ENCODE measurements at regions not wholly inside any gene's neighbourhood (a gene's known extent, or its start where the extent isn't known, plus 50 kb on each side); places are given as distances from the start of the nearest gene placed in this dataset.

DNA sequence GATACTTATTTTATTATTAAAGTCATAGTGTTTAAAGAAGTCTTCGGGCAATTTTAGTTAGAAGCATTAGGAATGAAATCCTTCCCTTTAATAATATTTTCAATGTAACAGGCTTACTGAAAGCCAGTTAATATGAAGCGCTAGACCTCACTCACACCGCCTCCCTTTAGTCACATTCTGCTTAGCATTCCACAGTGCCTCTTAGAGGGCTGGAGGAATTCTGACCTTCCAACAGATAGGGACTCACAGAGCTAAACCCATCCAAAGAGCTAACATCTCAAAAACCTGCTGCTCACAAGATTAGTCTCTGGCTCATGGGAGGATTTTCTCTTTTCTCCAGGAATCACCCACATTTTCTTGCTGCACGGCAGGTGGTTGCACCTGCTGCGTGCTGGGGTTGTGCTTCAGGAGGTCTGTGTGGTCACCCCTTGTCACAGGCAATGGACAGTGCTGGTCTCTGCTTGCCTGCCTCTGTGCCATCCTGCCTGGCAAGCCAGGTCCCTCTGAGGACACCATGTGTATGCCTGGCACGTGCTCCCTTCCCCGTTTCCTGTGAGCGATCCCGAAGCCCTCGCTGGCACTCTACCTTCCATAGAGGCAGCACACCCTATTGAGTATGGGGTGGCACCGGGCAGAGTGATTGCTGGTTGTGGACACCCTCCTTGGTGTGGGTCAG, 91.8 kb downstream of the KLF6 start:
- H4K20me1 ChIP-seq (ENCODE audit: insufficient read depth, low read length): no peaks in the 10 kb centered on the region
- H3K4me2 ChIP-seq (ENCODE audit: low read depth, low read length): no peak overlapping the region
- H3K23ac ChIP-seq (ENCODE audit: low read depth, low read length): no peak overlapping the region; the same call in 1 of the 2 replicates
- no peak overlapping the region for H2AFZ ChIP-seq (replicated peaks; ENCODE audit: low read length, poor library complexity)
- ChIA-PET POLR2A (ENCODE audit: unreplicated experiment) (no interaction called here), CTCF (no interaction called here)
- H4K91ac ChIP-seq (ENCODE audit: insufficient read depth, low read depth, low read length): no peak overlapping the region
- H3K79me1 ChIP-seq (ENCODE audit: low read depth in 1 of 2, low read length in 2 of 2): no peaks in the 10 kb centered on the region
- no peak overlapping the region for H3K9ac ChIP-seq (ENCODE audit: low read depth, low read length)
- 0 out of 2 replicates have a peak, but pooled peaks cover 5% of the 10 kb centered on the region for H3K9me1 ChIP-seq (ENCODE audit: insufficient read depth, low read length)
- no peak overlapping the region for H2AK9ac ChIP-seq (replicated peaks; ENCODE audit: low read depth, low read length, poor library complexity)
- H3K14ac ChIP-seq (replicated peaks; ENCODE audit: low read depth, low read length): no peak overlapping the region
- intact Hi-C loops (cut with micrococcal nuclease) (no loop called here), dilution Hi-C loops (cut with HindIII; ENCODE audit: low sequenced_read_pairs, unreplicated experiment) (no loop called here), in situ Hi-C loops (cut with MboI; ENCODE audit: low sequenced_read_pairs) (no loop called here)
- peaks cover 6% of the 10 kb centered on the region; the same call in 1 of the 2 replicates for H3K27me3 ChIP-seq (ENCODE audit: control insufficient read depth, insufficient read depth, low read length)
- ATAC-seq (ENCODE audit: low read depth): no peak
- no peak overlapping the region for H3K56ac ChIP-seq (ENCODE audit: extremely low read depth, insufficient read depth, low read length)
- no peak for TF ChIP-seq RFX5 (IDR thresholded peaks at IDR 0.05; ENCODE audit: low read depth, low read length)
- no peak for TF ChIP-seq USF2 (IDR thresholded peaks at IDR 0.05; ENCODE audit: low read depth, low read length)
- no peak overlapping the region for H2BK5ac ChIP-seq (ENCODE audit: low read depth, low read length, poor library complexity, severe bottlenecking)
- DNase-seq: no peak
- no TSS peak for BruUV-seq (replicated peaks)
- no peak overlapping the region for H4K8ac ChIP-seq (ENCODE audit: low read depth in 2 of 2, low read length in 2 of 2)
- no peak overlapping the region for H4K5ac ChIP-seq (ENCODE audit: low read depth, low read length)
- no peak overlapping the region for H2AK5ac ChIP-seq (ENCODE audit: low read depth, low read length)
- no peaks in the 10 kb centered on the region for H3K4me1 ChIP-seq (ENCODE audit: control insufficient read depth, insufficient read depth, low read length)
- H3K4me3 ChIP-seq (ENCODE audit: insufficient read depth, low read depth, low read length): no peak overlapping the region
- no peak overlapping the region for H3K27ac ChIP-seq (ENCODE audit: insufficient read depth, low read length)
- no peak overlapping the region for H3K18ac ChIP-seq (ENCODE audit: low read depth, low read length)
- no peak overlapping the region for H2BK20ac ChIP-seq (ENCODE audit: low read depth, low read length)
- no peaks in the 10 kb centered on the region for H3K9me3 ChIP-seq (ENCODE audit: control insufficient read depth, insufficient read depth, low read length)
- no peak overlapping the region for H2BK120ac ChIP-seq (ENCODE audit: low read depth, low read length)
- no peaks in the 10 kb centered on the region for H3K36me3 ChIP-seq (ENCODE audit: control insufficient read depth, insufficient read depth, low read length)
- H3K4ac ChIP-seq (ENCODE audit: low read depth, low read length): no peak overlapping the region
- WGBS, 2 experiments (ENCODE audit: extremely low coverage in 2 of 2, insufficient read length in 1 of 2): 90% methylated on average over 2 of the region's 11 CpGs; no CpG with 5 or more reads in 1 of the 2 experiments
- no peak overlapping the region for H2BK15ac ChIP-seq (ENCODE audit: low read depth, low read length)
